ENCODE measurements at regions not wholly inside any gene's neighbourhood (a gene's known extent, or its start where the extent isn't known, plus 50 kb on each side); places are given as distances from the start of the nearest gene placed in this dataset.

DNA sequence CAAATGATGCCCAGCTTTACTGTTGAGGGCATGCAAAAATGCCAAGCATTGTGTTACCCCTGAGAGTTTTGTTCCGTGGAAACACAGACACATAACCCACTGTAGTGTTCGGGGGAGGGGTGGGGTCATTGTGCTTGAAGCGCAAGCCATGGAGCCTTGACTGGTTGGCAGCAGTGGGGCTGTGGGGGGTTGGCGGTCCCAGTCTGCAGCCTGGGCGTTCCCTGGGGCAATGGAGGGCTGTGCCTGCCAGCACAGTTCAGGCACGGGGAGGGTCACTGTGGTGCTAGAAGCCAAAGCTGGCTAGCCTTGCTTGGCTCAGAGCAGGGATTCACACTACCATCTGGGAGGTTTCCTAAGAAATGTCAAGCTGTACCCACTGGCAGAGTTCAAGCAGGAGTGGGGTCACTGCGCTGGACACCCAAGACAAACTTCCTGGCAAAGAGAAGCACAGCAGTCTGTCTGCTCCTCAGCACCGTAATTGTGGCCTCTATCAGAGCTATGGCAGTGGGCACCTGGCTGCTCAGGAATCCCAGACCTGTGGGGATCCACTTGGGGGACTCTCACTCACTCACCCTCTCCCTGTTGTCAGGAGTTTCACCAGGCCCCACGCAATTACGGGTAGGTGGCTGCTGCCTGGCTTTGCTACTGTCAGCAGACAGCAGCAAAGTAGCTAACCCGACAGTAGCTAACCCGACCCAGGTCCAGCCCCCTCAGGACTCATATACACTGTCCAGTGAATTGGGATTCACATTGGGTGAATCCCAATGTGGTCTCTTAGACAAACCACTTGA, 292.4 kb downstream of the ZWINT start:
- TF ChIP-seq POLR2A (IDR thresholded peaks at IDR 0.05; ENCODE audit: low read depth, low read length) (no peak), POLR2AphosphoS5 (IDR thresholded peaks at IDR 0.05; ENCODE audit: low read depth, low read length) (no peak), TAF1 (IDR thresholded peaks at IDR 0.05; ENCODE audit: low read depth, low read length) (no peak), PAX5 (IDR thresholded peaks at IDR 0.05; ENCODE audit: insufficient read depth, low read length, severe bottlenecking) (no peak)
